ENCODE measurements at regions not wholly inside any gene's neighbourhood (a gene's known extent, or its start where the extent isn't known, plus 50 kb on each side); places are given as distances from the start of the nearest gene placed in this dataset.

DNA sequence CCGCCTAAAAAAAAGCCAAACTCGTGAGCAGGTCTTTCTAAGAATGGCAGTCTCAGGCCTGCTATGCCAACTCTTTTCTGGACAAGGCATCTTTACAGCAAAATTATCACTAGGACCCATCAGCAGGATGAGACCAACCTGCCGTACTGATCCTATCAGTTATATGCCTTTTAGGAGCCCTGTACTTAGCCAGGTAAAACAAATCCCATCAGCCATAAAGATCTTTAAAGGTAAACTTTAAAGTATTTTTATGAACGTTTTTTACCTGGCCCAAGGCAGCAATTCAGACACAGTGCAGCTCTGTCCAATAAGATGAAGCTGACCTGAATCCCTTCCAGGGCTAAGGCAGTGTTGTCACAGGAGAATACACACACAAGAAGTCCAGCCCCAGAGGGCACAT is 51.3 kb upstream of the TGM3 start:
- H3K9me3 Mint-ChIP-seq: no peaks in the 10 kb centered on the region
- no peak for DNase-seq (ENCODE audit: low spot score)
- no peak overlapping the region for H3K4me3 Mint-ChIP-seq
- intact Hi-C loops (cut with micrococcal nuclease): no loop called here
- no peaks in the 10 kb centered on the region for H3K36me3 Mint-ChIP-seq (ENCODE audit: low read depth)
- H3K4me1 Mint-ChIP-seq (ENCODE audit: low read depth): no peaks in the 10 kb centered on the region
- H3K27me3 Mint-ChIP-seq (ENCODE audit: insufficient read depth): peaks cover 2% of the 10 kb centered on the region
- no peak overlapping the region for H3K27ac Mint-ChIP-seq

- Mint-ChIP-seq H3K36me3 (ENCODE audit: low read depth) (no peaks in the 10 kb centered on the region), H3K9me3 (no peaks in the 10 kb centered on the region), H3K4me1 (ENCODE audit: low read depth) (no peaks in the 10 kb centered on the region), H3K4me3 (no peak overlapping the region), H3K27ac (no peak overlapping the region), H3K27me3 (ENCODE audit: insufficient read depth) (peaks cover 2% of the 10 kb centered on the region)
- DNase-seq (ENCODE audit: low spot score): no peak
- intact Hi-C loops (cut with micrococcal nuclease): no loop called here
These were observed 50.8 kb upstream of the TGM3 start for GRCh38 chr20:2244993-2245392.

- no peaks in the 10 kb centered on the region for H3K36me3 Mint-ChIP-seq (ENCODE audit: low read depth)
- no peak for DNase-seq (ENCODE audit: low spot score)
- no peaks in the 10 kb centered on the region for H3K4me1 Mint-ChIP-seq (ENCODE audit: low read depth)
- H3K9me3 Mint-ChIP-seq: no peaks in the 10 kb centered on the region
- H3K4me3 Mint-ChIP-seq: no peak overlapping the region
- no peak overlapping the region for H3K27ac Mint-ChIP-seq
- intact Hi-C loops (cut with micrococcal nuclease): no loop called here
- peaks cover 3% of the 10 kb centered on the region for H3K27me3 Mint-ChIP-seq (ENCODE audit: insufficient read depth)
These were observed 50.2 kb upstream of the TGM3 start for GRCh38 chr20:2245637-2246036.
